ENCODE measurements at regions not wholly inside any gene's neighbourhood (a gene's known extent, or its start where the extent isn't known, plus 50 kb on each side); places are given as distances from the start of the nearest gene placed in this dataset.

DNA sequence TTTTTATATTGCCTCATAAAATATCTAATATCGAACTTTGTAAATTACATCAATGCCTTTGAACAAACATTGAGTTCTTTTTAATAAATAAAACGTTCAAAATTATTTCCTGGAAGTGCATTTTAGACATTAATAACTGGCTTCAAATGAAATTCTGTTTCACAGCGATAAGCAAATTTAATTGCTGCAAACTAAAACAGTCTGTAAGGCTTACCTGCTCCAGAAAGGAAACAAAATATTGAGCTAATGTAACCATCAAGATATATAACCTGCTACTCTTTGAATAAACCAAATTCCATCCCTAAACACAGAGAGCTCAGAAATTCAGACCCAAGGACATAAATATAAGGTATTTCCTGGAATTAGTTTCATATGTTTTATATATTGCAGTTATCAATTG lies 651.3 kb downstream of the MED13L start:
- no peak for DNase-seq

- DNase-seq: no peak
These were observed 653.6 kb downstream of the MED13L start for GRCh38 chr12:115623764-115624334.

DNA sequence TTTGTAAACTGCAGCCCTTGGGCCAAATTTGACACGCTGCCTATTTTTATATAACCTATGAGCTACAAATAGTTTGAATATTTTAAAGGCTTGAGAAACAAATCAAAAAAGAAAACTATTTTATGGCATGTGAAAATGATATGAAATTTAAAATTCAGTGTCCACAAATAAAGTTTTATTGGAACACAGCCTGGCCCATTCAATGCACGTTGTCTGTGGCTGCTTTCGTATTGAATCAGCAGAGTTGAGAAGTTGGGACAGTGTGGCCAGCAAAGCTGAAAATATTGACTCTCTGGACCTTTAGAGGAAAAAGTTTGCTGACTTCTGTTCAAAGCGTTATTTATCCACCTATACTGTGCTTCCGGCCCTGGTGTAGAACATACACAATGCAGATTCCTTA lies 654.2 kb downstream of the MED13L start:
- no peak for DNase-seq

- no peak for DNase-seq
These were observed 656.7 kb downstream of the MED13L start for GRCh38 chr12:115620816-115621215.

- no peak for DNase-seq
These were observed 657.6 kb downstream of the MED13L start for GRCh38 chr12:115619889-115620288.

DNA sequence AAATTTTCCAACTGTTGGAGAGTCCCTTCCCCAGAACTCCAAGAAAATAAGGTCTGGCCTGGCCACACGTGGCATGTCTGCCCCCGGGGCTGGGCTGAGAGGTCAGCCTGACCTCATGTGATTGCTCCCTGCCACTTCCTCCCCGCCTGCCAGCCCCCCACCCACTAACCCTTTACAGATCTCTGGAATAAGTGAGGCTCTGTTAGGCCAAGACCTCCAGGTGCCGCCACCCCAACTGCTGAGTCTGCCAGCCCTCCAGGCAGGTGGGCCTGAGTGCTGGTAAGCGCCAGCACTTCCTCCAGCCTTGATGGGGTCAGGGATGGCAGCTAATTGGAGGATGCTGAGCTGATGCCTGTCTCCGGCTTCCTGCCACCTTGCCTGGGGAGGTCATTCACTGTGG lies 658.4 kb downstream of the MED13L start:
- no peak for DNase-seq

GRCh38 chr12:115618105-115618504 lies 659.4 kb downstream of the MED13L start:
- no peak for DNase-seq

DNA sequence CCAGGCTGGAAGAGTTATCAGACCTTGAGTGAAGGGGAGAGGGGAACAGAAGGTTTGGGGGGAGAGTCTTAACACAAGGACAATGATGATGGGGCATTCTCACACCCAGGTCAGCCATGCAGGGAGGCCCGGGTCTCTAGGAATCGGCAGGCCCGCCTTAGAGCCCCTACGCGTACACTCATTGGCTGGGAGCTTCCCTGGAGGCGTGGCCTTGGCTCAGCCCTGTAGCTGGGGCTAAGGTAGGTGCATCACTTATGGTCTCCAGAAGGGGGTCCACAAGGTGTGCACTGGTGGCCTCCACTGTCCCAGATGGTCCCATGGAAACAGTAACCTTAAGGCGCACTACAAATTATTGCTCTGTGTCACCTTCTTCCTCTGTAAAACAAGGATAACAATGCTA lies 660.1 kb downstream of the MED13L start:
- DNase-seq: no peak

DNA sequence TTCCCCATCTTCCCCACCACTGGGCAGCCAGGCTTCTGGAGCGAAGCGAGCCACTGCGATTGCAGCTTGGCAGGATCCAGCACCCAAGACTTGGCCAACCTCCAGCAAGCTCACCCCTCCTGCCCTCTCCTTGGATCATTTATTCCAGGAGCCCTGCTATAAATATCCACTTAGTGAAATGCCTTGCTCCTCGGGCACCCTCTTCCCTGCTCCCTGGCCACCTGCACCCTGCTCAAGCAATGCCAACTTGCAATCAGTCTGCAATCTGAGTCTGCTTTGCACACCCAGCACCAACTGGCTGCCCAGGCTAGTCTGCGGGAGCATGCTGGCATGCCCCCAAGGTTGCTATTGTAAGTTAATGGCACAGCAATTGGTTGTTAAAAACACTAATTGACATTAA lies 666.0 kb downstream of the MED13L start:
- DNase-seq: no peak

GRCh38 chr12:115609347-115609746 lies 668.1 kb downstream of the MED13L start:
- DNase-seq: no peak

GRCh38 chr12:115606040-115606439 lies 671.5 kb downstream of the MED13L start:
- no peak for DNase-seq

GRCh38 chr12:115598871-115599811 lies 678.4 kb downstream of the MED13L start:
- no peak for DNase-seq

DNA sequence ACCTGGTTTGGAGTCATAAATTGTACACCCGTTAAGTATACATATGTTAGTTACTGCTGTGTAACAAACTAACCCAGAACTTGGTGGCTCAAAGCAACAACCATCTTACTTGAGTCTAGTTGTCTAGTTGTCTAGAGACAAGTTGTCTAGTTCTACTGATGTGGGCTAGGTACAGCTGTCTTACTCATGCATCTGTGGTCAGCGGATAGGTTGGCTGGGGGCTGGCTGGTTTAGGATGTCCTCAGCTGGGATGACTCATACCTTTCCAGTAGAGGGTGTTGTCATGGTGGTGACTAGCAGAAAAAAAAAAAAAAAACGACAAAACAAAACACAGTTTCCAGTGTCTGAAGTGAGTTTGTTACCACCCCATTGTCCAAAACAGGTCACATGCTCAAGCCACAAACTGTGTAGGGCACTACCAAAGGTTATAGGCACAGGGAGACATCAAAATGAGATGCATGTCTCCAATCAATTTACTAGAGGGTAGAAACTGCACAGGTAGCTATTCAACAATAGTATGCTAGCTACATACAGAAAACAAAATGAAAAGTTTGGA lies 680.3 kb downstream of the MED13L start:
- no peak for DNase-seq

GRCh38 chr12:115588131-115588530 lies 689.4 kb downstream of the MED13L start:
- DNase-seq: no peak

GRCh38 chr12:115584156-115584555 lies 693.3 kb downstream of the MED13L start:
- no peak for DNase-seq

GRCh38 chr12:115583591-115583990 lies 693.9 kb downstream of the MED13L start:
- no peak for DNase-seq

DNA sequence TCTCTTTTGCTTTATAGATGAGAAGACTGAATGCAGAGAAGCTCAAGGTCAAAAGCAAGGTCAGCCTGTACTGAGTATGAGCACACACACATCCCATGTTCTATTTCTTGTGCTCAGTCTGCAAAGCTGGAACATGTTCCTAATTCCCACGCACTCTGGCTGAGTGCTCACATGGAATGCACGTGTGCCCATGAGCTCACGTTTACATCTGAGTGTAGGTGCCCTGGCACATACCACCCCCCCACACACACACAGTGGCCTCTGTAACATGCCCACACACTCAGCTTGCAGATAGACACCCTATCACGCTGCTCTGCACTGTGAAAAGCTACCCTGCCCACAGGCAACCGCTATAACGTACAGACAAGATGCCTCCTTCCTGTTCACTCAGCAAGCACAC lies 700.1 kb downstream of the MED13L start:
- no peak for DNase-seq

GRCh38 chr12:115574826-115575225 lies 702.7 kb downstream of the MED13L start:
- no peak for DNase-seq

DNA sequence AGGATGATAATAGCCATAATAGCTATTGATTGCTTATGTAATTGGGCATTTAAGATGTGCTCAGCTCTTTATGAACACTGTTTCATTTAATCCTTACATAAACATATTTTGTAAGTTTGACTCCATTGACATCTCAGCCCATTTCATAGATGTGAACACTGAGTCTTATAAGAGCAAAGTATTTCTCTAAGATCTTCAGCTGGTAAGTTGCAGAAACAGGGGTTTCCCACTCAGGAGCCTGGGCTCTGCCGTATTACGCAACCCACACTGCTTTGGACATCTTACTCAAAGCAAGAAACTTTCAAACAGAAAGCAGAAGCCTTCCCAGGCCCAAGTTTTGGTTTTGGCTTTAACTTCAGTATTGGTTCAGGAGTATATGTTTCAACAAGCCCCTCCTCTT lies 705.1 kb downstream of the MED13L start:
- no peak for DNase-seq

DNA sequence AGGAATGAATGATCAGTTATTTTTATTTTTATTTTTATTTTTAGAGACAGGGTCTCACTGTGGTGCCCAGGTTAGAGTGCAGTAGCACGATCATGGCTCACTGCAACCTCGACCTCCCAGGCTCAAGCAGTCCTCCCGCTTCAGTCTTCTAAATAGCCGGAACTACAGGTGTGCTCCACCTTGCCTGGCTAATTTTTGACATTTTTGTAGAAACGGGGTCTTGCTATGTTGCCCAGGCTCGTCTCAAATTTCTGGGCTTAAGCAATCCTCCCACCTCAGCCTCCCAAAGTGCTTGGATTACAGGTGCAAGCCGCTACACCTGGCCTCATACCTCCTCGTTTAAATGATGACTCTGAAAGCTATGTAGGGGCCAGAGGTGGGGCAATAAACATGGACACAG lies 706.0 kb downstream of the MED13L start:
- DNase-seq: no peak

GRCh38 chr12:115571027-115571426 lies 706.5 kb downstream of the MED13L start:
- no peak for DNase-seq

GRCh38 chr12:115570069-115570777 lies 707.3 kb downstream of the MED13L start:
- no peak for DNase-seq

DNA sequence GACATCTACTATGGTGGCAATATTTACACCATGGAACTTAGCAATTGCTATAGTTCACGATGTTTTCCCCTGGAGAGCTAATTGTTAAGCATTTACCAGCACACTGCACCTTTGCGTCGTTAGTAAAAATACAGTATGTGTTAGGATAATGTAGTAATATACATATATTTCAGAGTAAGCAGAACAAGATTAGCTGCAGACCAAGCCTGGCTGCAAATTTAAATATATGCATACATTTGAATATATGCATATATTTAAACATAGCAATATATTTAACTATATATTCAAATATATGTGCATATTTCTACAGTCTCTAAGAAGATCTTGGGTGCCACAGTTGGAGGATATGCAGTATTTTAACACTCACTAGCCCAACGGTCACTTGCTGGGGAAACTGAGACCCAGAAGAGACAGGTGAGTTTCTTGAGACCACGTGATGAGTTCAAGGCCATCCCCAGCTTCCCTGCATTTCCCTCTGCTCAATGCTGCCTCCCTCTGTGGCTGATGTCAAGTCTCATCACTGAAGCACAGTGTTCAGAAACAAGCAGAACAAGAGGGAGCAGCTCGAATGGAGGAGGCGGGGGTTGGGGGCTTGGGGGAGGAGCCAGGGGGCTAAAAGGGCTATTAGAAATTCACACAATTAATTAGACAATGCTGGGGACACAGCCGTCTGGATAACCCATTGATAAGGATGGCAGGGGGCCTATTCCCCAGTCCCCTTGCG lies 708.0 kb downstream of the MED13L start:
- no peak for DNase-seq
